BE2C (cell line): ENCODE measurements at regions not wholly inside any gene's neighbourhood (a gene's known extent, or its start where the extent isn't known, plus 50 kb on each side); places are given as distances from the start of the nearest gene placed in this dataset.

Source experiments
- DNase-seq: peaks from one replicate; pipeline ENCODE4 v3.0.0-alpha.2; 2020
- H3K27me3 ChIP-seq: fragments of 250-450 bp; sonication (Bioruptor Pico); 2 replicates; pipeline ENCODE4 v1.5.1; 2020; ENCODE audit warnings: mild to moderate bottlenecking
- H3K36me3 ChIP-seq: fragments of 250-450 bp; sonication (Bioruptor Pico); 2 replicates; pipeline ENCODE4 v1.5.1; 2020; ENCODE audit warnings: mild to moderate bottlenecking
- H3K4me1 ChIP-seq: fragments of 250-450 bp; sonication (Bioruptor Pico); 2 replicates; pipeline ENCODE4 v1.5.1; 2020
- H3K4me3 ChIP-seq: 2 replicates; pipeline ENCODE4 v1.5.1; 2011; ENCODE audit warnings: low read depth, low read length
- H3K9me3 ChIP-seq: fragments of 250-450 bp; sonication (Bioruptor Pico); 2 replicates; pipeline ENCODE4 v1.5.1; 2020
- CTCF ChIP-seq: IDR thresholded peaks from 2 replicates; pipeline ENCODE4 v1.5.1; 2012; ENCODE audit warnings: mild to moderate bottlenecking, low read depth, low read length

- Histone ChIP-seq H3K36me3 (peaks cover 2% of the 10 kb centered on the region), H3K9me3 (0 out of 2 replicates have a peak, but pooled peaks cover 7% of the 10 kb centered on the region), H3K4me1 (peaks cover 38% of the 10 kb centered on the region), H3K27me3 (no peaks in the 10 kb centered on the region), H3K4me3 (peak overlapping the region; percentile 5; the same call in 1 of the 2 replicates)
- peak; percentile 93 for DNase-seq
- peak; percentile 18 for TF ChIP-seq CTCF
These were observed 95.7 kb downstream of the CPN2 start for GRCh38 chr3:194255252-194256039.

- TF ChIP-seq CTCF = no peak
- Histone ChIP-seq H3K4me1 (peaks cover 31% of the 10 kb centered on the region), H3K27me3 (no peaks in the 10 kb centered on the region), H3K36me3 (peaks cover 2% of the 10 kb centered on the region), H3K9me3 (0 out of 2 replicates have a peak, but pooled peaks cover 7% of the 10 kb centered on the region), H3K4me3 (no peak overlapping the region)
- DNase-seq = no peak
These were observed 94.8 kb downstream of the CPN2 start for GRCh38 chr3:194256040-194256945.

GRCh38 chr3:194257151-194257621 lies 93.9 kb downstream of the CPN2 start:
- Histone ChIP-seq H3K36me3 (peaks cover 2% of the 10 kb centered on the region), H3K4me1 (peaks cover 23% of the 10 kb centered on the region), H3K4me3 (no peak overlapping the region), H3K27me3 (no peaks in the 10 kb centered on the region), H3K9me3 (0 out of 2 replicates have a peak, but pooled peaks cover 7% of the 10 kb centered on the region)
- no peak for TF ChIP-seq CTCF
- DNase-seq = no peak

- Histone ChIP-seq H3K4me3 (no peak overlapping the region), H3K27me3 (no peaks in the 10 kb centered on the region), H3K9me3 (0 out of 2 replicates have a peak, but pooled peaks cover 7% of the 10 kb centered on the region), H3K4me1 (peaks cover 23% of the 10 kb centered on the region), H3K36me3 (peaks cover 2% of the 10 kb centered on the region)
- no peak for DNase-seq
- no peak for TF ChIP-seq CTCF
These were observed 93.0 kb downstream of the CPN2 start for GRCh38 chr3:194257916-194258668.

GRCh38 chr3:194259982-194260766 lies 91.0 kb downstream of the CPN2 start:
- no peak for DNase-seq
- H3K27me3 ChIP-seq = no peaks in the 10 kb centered on the region
- peaks cover 2% of the 10 kb centered on the region for H3K36me3 ChIP-seq
- TF ChIP-seq CTCF = no peak
- H3K4me3 ChIP-seq = no peak overlapping the region
- peaks cover 14% of the 10 kb centered on the region for H3K4me1 ChIP-seq
- H3K9me3 ChIP-seq = 0 out of 2 replicates have a peak, but pooled peaks cover 7% of the 10 kb centered on the region
